ENCODE measurements at regions not wholly inside any gene's neighbourhood (a gene's known extent, or its start where the extent isn't known, plus 50 kb on each side); places are given as distances from the start of the nearest gene placed in this dataset.

- POLR2A ChIA-PET: no interaction called here
- CTCF ChIA-PET: no interaction called here
These were observed 927.4 kb downstream of the FSCB start for GRCh38 chr14:43579671-43580070.

More at GRCh38 chr14:43579671-43580070, 927.4 kb downstream of the FSCB start:
- Histone ChIP-seq H3K9me2 (no peaks in the 10 kb centered on the region), H3K79me2 (ENCODE audit: insufficient read depth) (no peaks in the 10 kb centered on the region), H3K9ac (no peak overlapping the region), H3K36me3 (replicated peaks in 1 of 2; ENCODE audit: control insufficient read depth in 1 of 2, insufficient read depth in 2 of 2, low read length in 1 of 2) (no peaks in the 10 kb centered on the region), H2AFZ (ENCODE audit: low read depth) (no peak overlapping the region), H3K4me1 (ENCODE audit: control insufficient read depth in 1 of 2, insufficient read depth in 2 of 2, low read depth in 1 of 2, low read length in 1 of 2) (no peaks in the 10 kb centered on the region), H3K9me3 (no peaks in the 10 kb centered on the region), H3K27ac (ENCODE audit: low read depth in 2 of 2, low read length in 1 of 2) (no peak overlapping the region), H3F3A (replicated peaks; ENCODE audit: insufficient read depth) (no peaks in the 10 kb centered on the region), H3K4me3 (ENCODE audit: low read depth in 2 of 2, low read length in 1 of 2) (no peak overlapping the region), H4K20me1 (ENCODE audit: insufficient read depth) (no peaks in the 10 kb centered on the region), H3K4me2 (no peak overlapping the region), H3K27me3 (ENCODE audit: insufficient read depth) (no peaks in the 10 kb centered on the region)
- 11% methylated on average over 2 of the region's 2 CpGs for whole genome bisulfite sequencing (ENCODE audit: low lambda C conversion rate)
- DNase-seq: no peak
- TF ChIP-seq JUND (IDR thresholded peaks at IDR 0.05) (no peak), USF1 (IDR thresholded peaks at IDR 0.05; ENCODE audit: borderline replicate concordance, low read depth) (no peak), MAX (IDR thresholded peaks at IDR 0.05; ENCODE audit: low read depth) (no peak), SIN3A (IDR thresholded peaks at IDR 0.05; ENCODE audit: borderline replicate concordance, low read depth, low read length) (no peak), SMC3 (IDR thresholded peaks at IDR 0.05; ENCODE audit: low read depth, low read length) (no peak), RXRA (IDR thresholded peaks at IDR 0.05; ENCODE audit: borderline replicate concordance, low read depth) (no peak), IRF3 (IDR thresholded peaks at IDR 0.05; ENCODE audit: low read depth, low read length) (no peak), NRF1 (IDR thresholded peaks at IDR 0.05; ENCODE audit: low read depth, low read length) (no peak), GABPA (IDR thresholded peaks at IDR 0.05; ENCODE audit: low read depth) (no peak), ELF1 (IDR thresholded peaks at IDR 0.05) (no peak), FOXJ3 (CRISPR knock-in tag; IDR thresholded peaks at IDR 0.05) (no peak), FOSL2 (IDR thresholded peaks at IDR 0.05; ENCODE audit: borderline replicate concordance, low read depth) (no peak), YY1 (IDR thresholded peaks at IDR 0.05; ENCODE audit: low read depth) (no peak), EP300 (IDR thresholded peaks at IDR 0.05; ENCODE audit: borderline replicate concordance in 1 of 2, low read depth in 1 of 2, low read length in 1 of 2) (no peak), TEAD4 (IDR thresholded peaks at IDR 0.05; ENCODE audit: borderline replicate concordance, insufficient read depth) (no peak), RCOR1 (IDR thresholded peaks at IDR 0.05; ENCODE audit: low read length) (no peak), REST (IDR thresholded peaks at IDR 0.05; ENCODE audit: low read depth, low read length) (no peak), EZH2phosphoT487 (IDR thresholded peaks at IDR 0.05; ENCODE audit: borderline replicate concordance, low read depth) (no peak)
- TF ChIP-seq, protein P1, sequence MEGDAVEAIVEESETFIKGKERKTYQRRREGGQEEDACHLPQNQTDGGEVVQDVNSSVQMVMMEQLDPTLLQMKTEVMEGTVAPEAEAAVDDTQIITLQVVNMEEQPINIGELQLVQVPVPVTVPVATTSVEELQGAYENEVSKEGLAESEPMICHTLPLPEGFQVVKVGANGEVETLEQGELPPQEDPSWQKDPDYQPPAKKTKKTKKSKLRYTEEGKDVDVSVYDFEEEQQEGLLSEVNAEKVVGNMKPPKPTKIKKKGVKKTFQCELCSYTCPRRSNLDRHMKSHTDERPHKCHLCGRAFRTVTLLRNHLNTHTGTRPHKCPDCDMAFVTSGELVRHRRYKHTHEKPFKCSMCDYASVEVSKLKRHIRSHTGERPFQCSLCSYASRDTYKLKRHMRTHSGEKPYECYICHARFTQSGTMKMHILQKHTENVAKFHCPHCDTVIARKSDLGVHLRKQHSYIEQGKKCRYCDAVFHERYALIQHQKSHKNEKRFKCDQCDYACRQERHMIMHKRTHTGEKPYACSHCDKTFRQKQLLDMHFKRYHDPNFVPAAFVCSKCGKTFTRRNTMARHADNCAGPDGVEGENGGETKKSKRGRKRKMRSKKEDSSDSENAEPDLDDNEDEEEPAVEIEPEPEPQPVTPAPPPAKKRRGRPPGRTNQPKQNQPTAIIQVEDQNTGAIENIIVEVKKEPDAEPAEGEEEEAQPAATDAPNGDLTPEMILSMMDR (IDR thresholded peaks at IDR 0.05): no peak

All from SK-N-SH (cell line).